IMR-90 (cell line): ENCODE measurements at regions not wholly inside any gene's neighbourhood (a gene's known extent, or its start where the extent isn't known, plus 50 kb on each side); places are given as distances from the start of the nearest gene placed in this dataset.

Experiments used
- ATAC-seq: fragments of 200-7000 bp; cut with Tn5 transposase; 2 replicates; pipeline ENCODE4 v1.9.1; 2020; ENCODE audit warnings: low read depth, mild to moderate bottlenecking, moderate library complexity
- BruUV-seq: library from RNA; stranded (reverse); fragments of 400-500 nt; replicated peaks from 2 replicates; lab custom pipeline; 2021; lab: Mats Ljungman, UMichigan
- CTCF ChIA-PET: fragments of 300-600 bp; formaldehyde crosslinking; extraction: SDS; loops from one replicate; lab custom pipeline; 2021; ENCODE audit warnings: antibody characterized with exemption; lab: Yijun Ruan, JAX
- POLR2A ChIA-PET: fragments of 300-600 bp; sonication (Branson Sonifier 250); formaldehyde crosslinking; loops from one replicate; lab custom pipeline; 2022; ENCODE audit warnings: antibody characterized with exemption; ENCODE audit not compliant: unreplicated experiment; lab: Charles Lee
- DNase-seq: peaks from one replicate; pipeline ENCODE4 v3.0.0; 2013
- H2AFZ ChIP-seq: replicated peaks from 2 replicates; pipeline ENCODE3; 2013; ENCODE audit warnings: low read length, mild to moderate bottlenecking; ENCODE audit not compliant: poor library complexity
- H2AK5ac ChIP-seq: 2 replicates; pipeline ENCODE4 v1.6.1; 2013; ENCODE audit warnings: low read depth, low read length, inconsistent platforms
- H2AK9ac ChIP-seq: replicated peaks from 2 replicates; pipeline ENCODE3; 2013; ENCODE audit warnings: mild to moderate bottlenecking, low read depth, low read length, moderate library complexity; ENCODE audit not compliant: poor library complexity
- H2BK120ac ChIP-seq: 2 replicates; pipeline ENCODE4 v1.6.1; 2013; ENCODE audit warnings: low read depth, low read length, inconsistent platforms
- H2BK15ac ChIP-seq: 3 replicates; pipeline ENCODE4 v1.6.1; 2013; ENCODE audit warnings: low read depth, low read length, inconsistent platforms
- H2BK20ac ChIP-seq: 2 replicates; pipeline ENCODE4 v1.6.1; 2013; ENCODE audit warnings: low read depth, mild to moderate bottlenecking, inconsistent platforms, low read length, moderate library complexity
- H2BK5ac ChIP-seq: 2 replicates; pipeline ENCODE4 v1.6.1; 2013; ENCODE audit warnings: mild to moderate bottlenecking, low read depth, low read length, inconsistent platforms; ENCODE audit not compliant: poor library complexity, severe bottlenecking
- H3K14ac ChIP-seq: replicated peaks from 2 replicates; pipeline ENCODE4 v1.6.1; 2013; ENCODE audit warnings: low read depth, low read length, inconsistent platforms
- H3K18ac ChIP-seq: 2 replicates; pipeline ENCODE4 v1.6.1; 2013; ENCODE audit warnings: low read depth, low read length, control low read depth
- H3K23ac ChIP-seq: 2 replicates; pipeline ENCODE4 v1.6.1; 2013; ENCODE audit warnings: low read depth, low read length, inconsistent platforms
- H3K27ac ChIP-seq: 2 replicates; pipeline ENCODE4 v1.5.1; 2013; ENCODE audit warnings: mild to moderate bottlenecking, control low read depth, low read length; ENCODE audit not compliant: insufficient read depth
- H3K27me3 ChIP-seq: 2 replicates; pipeline ENCODE4 v1.6.1; 2013; ENCODE audit warnings: low read length; ENCODE audit not compliant: control insufficient read depth, insufficient read depth
- H3K36me3 ChIP-seq: 2 replicates; pipeline ENCODE4 v1.6.1; 2013; ENCODE audit warnings: low read length, mixed read lengths; ENCODE audit not compliant: control insufficient read depth, insufficient read depth
- H3K4ac ChIP-seq: 2 replicates; pipeline ENCODE4 v1.6.1; 2013; ENCODE audit warnings: low read depth, low read length, inconsistent platforms
- H3K4me1 ChIP-seq: 2 replicates; pipeline ENCODE4 v1.6.1; 2013; ENCODE audit warnings: low read length, mixed read lengths; ENCODE audit not compliant: control insufficient read depth, insufficient read depth
- H3K4me2 ChIP-seq: 2 replicates; pipeline ENCODE4 v1.6.1; 2013; ENCODE audit warnings: low read depth, mild to moderate bottlenecking, control low read depth, low read length, moderate library complexity
- H3K4me3 ChIP-seq: 2 replicates; pipeline ENCODE4 v1.5.1; 2013; ENCODE audit warnings: low read depth, mild to moderate bottlenecking, control low read depth, low read length, moderate library complexity; ENCODE audit not compliant: insufficient read depth
- H3K56ac ChIP-seq: 2 replicates; pipeline ENCODE4 v1.6.1; 2013; ENCODE audit warnings: low read length, inconsistent platforms; ENCODE audit not compliant: insufficient read depth; ENCODE audit errors: extremely low read depth
- H3K79me1 ChIP-seq, 2 experiments: 2 replicates each; pipeline ENCODE4 v1.6.1; 2013; ENCODE audit warnings: low read length in 2 of 2, inconsistent platforms in 1 of 2, low read depth in 1 of 2
- H3K9ac ChIP-seq: 2 replicates; pipeline ENCODE4 v1.6.1; 2013; ENCODE audit warnings: low read depth, low read length, control low read depth
- H3K9me1 ChIP-seq: 2 replicates; pipeline ENCODE4 v1.6.1; 2013; ENCODE audit warnings: low read length, inconsistent platforms; ENCODE audit not compliant: insufficient read depth
- H3K9me3 ChIP-seq: 2 replicates; pipeline ENCODE4 v1.6.1; 2013; ENCODE audit warnings: low read length; ENCODE audit not compliant: control insufficient read depth, insufficient read depth
- H4K20me1 ChIP-seq: 2 replicates; pipeline ENCODE4 v1.6.1; 2013; ENCODE audit warnings: low read length, inconsistent platforms; ENCODE audit not compliant: insufficient read depth
- H4K5ac ChIP-seq: 2 replicates; pipeline ENCODE4 v1.6.1; 2013; ENCODE audit warnings: mild to moderate bottlenecking, low read depth, low read length, control low read depth
- H4K8ac ChIP-seq, 2 experiments: 2 replicates each; pipeline ENCODE4 v1.6.1; 2013; ENCODE audit warnings: low read depth in 2 of 2, low read length in 2 of 2, control low read depth in 1 of 2, inconsistent platforms in 1 of 2
- H4K91ac ChIP-seq: 2 replicates; pipeline ENCODE4 v1.6.1; 2013; ENCODE audit warnings: low read depth, low read length, inconsistent platforms; ENCODE audit not compliant: insufficient read depth
- CHD1 ChIP-seq: IDR thresholded peaks from 2 replicates; pipeline ENCODE4 v1.6.1; 2012; ENCODE audit warnings: low read depth, low read length, improper control_type of control experiment
- NFE2L2 ChIP-seq: fragments of 150-350 bp; IDR thresholded peaks from 2 replicates; pipeline ENCODE4 v1.6.1; 2016; ENCODE audit warnings: low read depth, mild to moderate bottlenecking, low read length
- POLR2A ChIP-seq: IDR thresholded peaks from 2 replicates; pipeline ENCODE4 v1.6.1; 2012; ENCODE audit warnings: mild to moderate bottlenecking, low read depth, low read length
- RAD21 ChIP-seq: IDR thresholded peaks from 2 replicates; pipeline ENCODE4 v1.6.1; 2012; ENCODE audit warnings: low read length, improper control_type of control experiment
- RCOR1 ChIP-seq: IDR thresholded peaks from 2 replicates; pipeline ENCODE4 v1.6.1; 2012; ENCODE audit warnings: mild to moderate bottlenecking, low read length, improper control_type of control experiment; ENCODE audit not compliant: insufficient replicate concordance
- SMC3 ChIP-seq: fragments of 150-350 bp; IDR thresholded peaks from 2 replicates; pipeline ENCODE4 v1.6.1; 2016; ENCODE audit warnings: low read depth, mild to moderate bottlenecking, antibody characterized with exemption, low read length, moderate library complexity
- WGBS, 2 experiments: methylation state at CpG; one replicate each; pipeline versions ENCODE4 v1.1.5 to v1.1.7; 2013; ENCODE audit warnings: missing lambda C conversion rate in 2 of 2; ENCODE audit not compliant: insufficient read length in 1 of 2; ENCODE audit errors: extremely low coverage in 2 of 2; 5-methylcytosine and 5-hydroxymethylcytosine counted together
- dilution Hi-C: fragments of 300-500 bp; cut with HindIII; formaldehyde crosslinking; loops from one replicate; pipeline ENCODE4 v1.14.3; 2018; ENCODE audit warnings: low sequenced_read_pairs; ENCODE audit not compliant: unreplicated experiment
- in situ Hi-C: fragments of 300-500 bp; cut with MboI; formaldehyde crosslinking; loops from 3 replicates; pipeline ENCODE4 v1.14.3; 2019; ENCODE audit warnings: low sequenced_read_pairs, inconsistent platforms, mixed read lengths
- intact Hi-C: fragments of 100-400 bp; cut with micrococcal nuclease; formaldehyde crosslinking; loops from 2 replicates; pipeline ENCODE4 v1.10.0; 2022
- TF ChIP-seq, protein P1 (sequence below): conservative IDR thresholded peaks from 2 replicates; pipeline ENCODE4 v1.5.1; 2012; ENCODE audit warnings: mild to moderate bottlenecking, low read depth, low read length, improper control_type of control experiment

DNA sequence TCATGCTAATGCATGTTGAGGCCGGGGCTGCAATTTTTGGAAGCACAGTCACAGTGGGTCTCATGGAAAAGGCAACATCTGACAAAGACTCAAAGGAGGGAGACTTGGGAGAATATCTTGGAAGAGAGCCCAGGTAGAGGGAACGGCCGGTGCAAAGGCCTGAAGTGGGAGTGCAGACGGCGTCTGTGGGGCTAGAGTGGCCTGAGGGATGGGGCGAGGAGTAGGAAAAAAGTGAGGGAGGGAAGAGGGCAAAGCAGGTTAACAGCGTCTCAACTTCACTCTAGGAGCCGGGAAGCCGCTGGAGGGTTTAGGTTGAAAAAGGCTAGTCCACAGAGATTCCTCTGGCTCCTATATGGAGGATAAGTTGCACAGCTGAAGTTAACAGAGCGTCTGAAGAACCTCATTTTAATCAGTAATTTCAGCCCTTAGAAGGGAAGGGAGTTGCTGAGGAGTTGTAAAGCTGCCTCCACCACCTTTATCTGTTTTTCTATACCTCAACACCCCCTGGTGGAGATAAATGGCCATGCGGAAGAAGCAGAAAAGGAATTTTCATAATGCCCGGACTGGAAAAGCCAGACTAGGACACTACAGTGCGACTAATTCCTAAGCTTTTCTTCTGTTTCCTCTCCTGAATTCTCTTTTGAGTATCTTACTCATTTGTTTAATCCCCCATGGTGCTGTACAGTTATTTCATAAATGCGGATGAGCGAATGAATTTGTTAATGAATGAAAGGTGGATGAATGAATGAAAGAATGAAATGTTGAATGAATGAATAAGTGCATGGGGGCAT is 78.7 kb upstream of the ZNF281 start:
- Histone ChIP-seq H3K4ac (peak overlapping the region; percentile 73), H3K27ac (peak overlapping the region; percentile 13), H2AK9ac (peak overlapping the region; percentile 22), H3K79me1 (no peaks in the 10 kb centered on the region), H3K9ac (peak overlapping the region; percentile 8; the same call in 1 of the 2 replicates), H3K36me3 (no peaks in the 10 kb centered on the region), H3K4me3 (no peak overlapping the region), H4K91ac (peak overlapping the region; percentile 71), H3K18ac (peak overlapping the region; percentile 84), H4K20me1 (no peaks in the 10 kb centered on the region), H2AK5ac (peak overlapping the region; percentile 28; the same call in 1 of the 2 replicates), H3K9me3 (no peaks in the 10 kb centered on the region), H2BK20ac (peak overlapping the region; percentile 93), H3K14ac (peak overlapping the region; percentile 56), H3K9me1 (peaks cover 5% of the 10 kb centered on the region; the same call in 1 of the 2 replicates), H4K5ac (peak overlapping the region; percentile 80), H4K8ac (peak overlapping the region; percentile 18 to 88), H3K4me2 (peak overlapping the region; percentile 38), H2AFZ (peak overlapping the region; percentile 93), H3K4me1 (peaks cover 10% of the 10 kb centered on the region), H3K56ac (peak overlapping the region; percentile 25; the same call in 1 of the 2 replicates), H2BK5ac (peak overlapping the region; percentile 85), H2BK120ac (peak overlapping the region; percentile 94), H3K27me3 (no peaks in the 10 kb centered on the region), H3K23ac (peak overlapping the region; percentile 79; the same call in 1 of the 2 replicates), H2BK15ac (peak overlapping the region; percentile 76; the same call in 2 of the 3 replicates)
- 54 to 100% methylated on average over 2 of the region's 15 CpGs for WGBS, 2 experiments
- BruUV-seq = no TSS peak
- TF ChIP-seq SMC3 (peak; percentile 98), CHD1 (no peak; the same call in 1 of the 2 replicates), RAD21 (peak; percentile 95), NFE2L2 (no peak), RCOR1 (no peak), POLR2A (peak; percentile 53; the same call in 1 of the 2 replicates)
- TF ChIP-seq, protein P1, sequence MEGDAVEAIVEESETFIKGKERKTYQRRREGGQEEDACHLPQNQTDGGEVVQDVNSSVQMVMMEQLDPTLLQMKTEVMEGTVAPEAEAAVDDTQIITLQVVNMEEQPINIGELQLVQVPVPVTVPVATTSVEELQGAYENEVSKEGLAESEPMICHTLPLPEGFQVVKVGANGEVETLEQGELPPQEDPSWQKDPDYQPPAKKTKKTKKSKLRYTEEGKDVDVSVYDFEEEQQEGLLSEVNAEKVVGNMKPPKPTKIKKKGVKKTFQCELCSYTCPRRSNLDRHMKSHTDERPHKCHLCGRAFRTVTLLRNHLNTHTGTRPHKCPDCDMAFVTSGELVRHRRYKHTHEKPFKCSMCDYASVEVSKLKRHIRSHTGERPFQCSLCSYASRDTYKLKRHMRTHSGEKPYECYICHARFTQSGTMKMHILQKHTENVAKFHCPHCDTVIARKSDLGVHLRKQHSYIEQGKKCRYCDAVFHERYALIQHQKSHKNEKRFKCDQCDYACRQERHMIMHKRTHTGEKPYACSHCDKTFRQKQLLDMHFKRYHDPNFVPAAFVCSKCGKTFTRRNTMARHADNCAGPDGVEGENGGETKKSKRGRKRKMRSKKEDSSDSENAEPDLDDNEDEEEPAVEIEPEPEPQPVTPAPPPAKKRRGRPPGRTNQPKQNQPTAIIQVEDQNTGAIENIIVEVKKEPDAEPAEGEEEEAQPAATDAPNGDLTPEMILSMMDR = peak; percentile 93
- dilution Hi-C loops (no loop called here), in situ Hi-C loops (loop anchor here (5.0 kb wide), 1 partner anchor 346 kb away; no protein-coding TSS in a partner anchor), intact Hi-C loops (loop anchor here (1.0 to 10.0 kb wide), 5 partner anchors 79 to 804 kb away; no protein-coding TSS in a partner anchor)
- POLR2A ChIA-PET = no interaction called here
- ATAC-seq = peak; percentile 93
- CTCF ChIA-PET = interaction anchor here (0.6 to 1.2 kb wide), 4 partner anchors 170 to 1266 kb away, joined by 3 to 4 read pairs (median 3); no protein-coding TSS in a partner anchor
- DNase-seq = peak; percentile 85
